Neuron (in vitro differentiated cells): ENCODE measurements at regions not wholly inside any gene's neighbourhood (a gene's known extent, or its start where the extent isn't known, plus 50 kb on each side); places are given as distances from the start of the nearest gene placed in this dataset.

ENCODE experiments used
- H2AFZ ChIP-seq: one replicate; pipeline ENCODE4 v1.6.1; 2013; ENCODE audit warnings: low read depth, mild to moderate bottlenecking, inconsistent platforms, low read length, moderate library complexity
- H3K27me3 ChIP-seq: one replicate; pipeline ENCODE4 v1.6.1; 2013; ENCODE audit warnings: low read length; ENCODE audit not compliant: insufficient read depth
- H3K36me3 ChIP-seq: one replicate; pipeline ENCODE4 v1.6.1; 2013; ENCODE audit warnings: low read length; ENCODE audit not compliant: insufficient read depth
- H3K4me1 ChIP-seq: one replicate; pipeline ENCODE4 v1.6.1; 2013; ENCODE audit warnings: low read length; ENCODE audit not compliant: insufficient read depth
- H3K4me3 ChIP-seq: 2 replicates; pipeline ENCODE4 v1.5.1; 2013; ENCODE audit warnings: mild to moderate bottlenecking, low read length, moderate library complexity
- H3K9me3 ChIP-seq: one replicate; pipeline ENCODE4 v1.6.1; 2013; ENCODE audit warnings: low read length

DNA sequence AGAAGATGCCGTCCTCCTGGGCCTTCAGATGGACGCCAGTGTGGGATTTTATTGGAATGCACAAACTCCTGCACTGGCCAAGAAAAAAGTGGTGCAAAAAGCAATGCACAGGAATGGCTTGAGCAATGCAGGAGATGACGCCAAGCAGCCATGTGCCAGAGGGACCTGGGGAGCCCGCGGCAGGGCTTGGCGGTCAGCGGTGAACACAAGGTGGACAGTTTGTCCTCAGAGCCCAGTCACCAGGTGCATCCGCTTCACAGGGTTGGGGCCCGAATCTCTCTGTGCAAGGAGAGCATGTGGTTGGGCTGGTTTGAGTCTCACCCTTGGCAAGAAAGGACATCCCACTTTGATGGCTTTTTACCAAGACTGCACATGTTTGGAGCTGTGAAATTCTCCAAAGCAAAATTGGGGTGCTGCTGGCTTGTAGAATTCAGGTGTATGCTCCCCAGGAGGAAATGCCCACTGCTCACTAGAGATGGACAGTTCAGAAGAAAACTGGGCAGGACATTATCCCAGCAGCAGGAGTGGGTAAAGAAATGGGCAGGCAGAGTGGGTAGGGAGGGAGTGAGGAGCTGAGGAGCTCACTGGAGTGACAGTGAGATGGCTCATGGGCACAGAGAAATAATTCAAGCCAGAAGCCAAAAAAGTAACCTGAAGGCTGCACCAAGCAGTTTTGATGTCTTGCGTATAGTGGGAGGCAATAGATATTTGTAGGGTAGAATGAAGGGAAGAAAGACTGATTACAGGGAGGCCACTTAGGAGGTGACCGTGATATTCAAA is 463.9 kb downstream of the MTRR start:
- Histone ChIP-seq H3K36me3 (no peaks in the 10 kb centered on the region), H2AFZ (no peak overlapping the region), H3K4me3 (no peak overlapping the region), H3K4me1 (no peaks in the 10 kb centered on the region), H3K27me3 (no peaks in the 10 kb centered on the region), H3K9me3 (no peaks in the 10 kb centered on the region)

DNA sequence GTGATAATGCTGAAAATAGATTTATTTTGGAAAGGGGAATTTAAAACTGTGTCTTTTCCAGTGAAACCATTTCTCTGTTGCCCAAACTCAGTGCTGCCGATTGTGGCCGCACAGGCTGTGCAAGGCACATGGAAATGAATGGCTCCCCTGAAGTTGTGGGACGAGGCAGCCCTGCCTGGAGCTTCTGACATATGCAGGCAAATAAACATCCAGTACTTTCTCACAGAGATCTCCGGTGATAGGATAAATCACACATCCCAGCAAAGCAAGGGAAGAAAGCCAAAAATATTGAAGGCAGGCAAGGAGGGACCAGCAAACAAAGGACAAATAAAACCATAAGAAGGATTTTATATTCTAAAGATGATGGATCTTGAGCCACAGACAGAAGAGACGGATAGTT is 464.5 kb downstream of the MTRR start:
- Histone ChIP-seq H3K27me3 (no peaks in the 10 kb centered on the region), H3K4me1 (no peaks in the 10 kb centered on the region), H3K9me3 (no peaks in the 10 kb centered on the region), H3K4me3 (no peak overlapping the region), H2AFZ (no peak overlapping the region), H3K36me3 (no peaks in the 10 kb centered on the region)

DNA sequence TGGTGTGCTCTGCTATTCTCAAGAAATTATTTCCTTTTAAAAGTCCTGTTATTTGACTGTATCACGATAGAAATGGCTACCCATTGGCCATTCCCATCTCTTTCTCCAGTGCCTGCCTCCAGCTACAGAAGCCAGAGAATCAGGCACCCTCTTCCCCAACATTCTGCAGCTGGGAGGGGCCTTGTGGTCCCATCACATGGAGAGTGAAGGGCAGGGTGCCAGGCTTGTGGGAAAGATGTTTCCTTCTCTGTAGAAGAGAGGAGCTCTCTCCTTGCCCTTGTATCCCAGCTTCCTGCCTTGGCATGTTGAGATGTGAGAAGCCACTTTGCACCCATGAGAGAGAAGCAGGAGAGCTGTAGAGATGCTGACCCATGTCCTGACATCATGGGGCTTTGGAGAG is 465.0 kb downstream of the MTRR start:
- no peaks in the 10 kb centered on the region for H3K9me3 ChIP-seq
- no peak overlapping the region for H3K4me3 ChIP-seq
- no peaks in the 10 kb centered on the region for H3K27me3 ChIP-seq
- H3K36me3 ChIP-seq, result no peaks in the 10 kb centered on the region
- H2AFZ ChIP-seq, result no peak overlapping the region
- H3K4me1 ChIP-seq, result no peaks in the 10 kb centered on the region

DNA sequence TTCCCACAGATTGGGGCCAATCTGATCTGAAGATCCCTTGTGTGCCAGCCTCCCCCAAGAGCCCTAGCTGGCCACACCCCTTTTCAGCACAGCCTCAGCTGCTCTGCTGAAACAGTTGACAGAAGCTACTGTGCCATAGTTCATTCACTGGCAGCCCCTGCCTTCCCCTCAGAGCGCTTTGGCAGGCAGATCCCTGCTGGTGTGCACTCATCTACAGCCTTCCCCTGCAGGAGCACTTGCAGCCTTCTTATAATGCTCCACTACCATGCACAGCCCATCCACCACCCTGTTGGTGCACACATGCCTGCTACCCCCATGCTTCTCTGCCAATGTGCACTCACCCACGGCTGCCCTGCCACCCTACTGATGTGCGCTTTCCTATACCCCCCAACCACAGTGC is 471.3 kb downstream of the MTRR start:
- Histone ChIP-seq H3K4me1 (no peaks in the 10 kb centered on the region), H3K36me3 (no peaks in the 10 kb centered on the region), H3K27me3 (no peaks in the 10 kb centered on the region), H3K9me3 (no peaks in the 10 kb centered on the region), H3K4me3 (no peak overlapping the region), H2AFZ (no peak overlapping the region)

DNA sequence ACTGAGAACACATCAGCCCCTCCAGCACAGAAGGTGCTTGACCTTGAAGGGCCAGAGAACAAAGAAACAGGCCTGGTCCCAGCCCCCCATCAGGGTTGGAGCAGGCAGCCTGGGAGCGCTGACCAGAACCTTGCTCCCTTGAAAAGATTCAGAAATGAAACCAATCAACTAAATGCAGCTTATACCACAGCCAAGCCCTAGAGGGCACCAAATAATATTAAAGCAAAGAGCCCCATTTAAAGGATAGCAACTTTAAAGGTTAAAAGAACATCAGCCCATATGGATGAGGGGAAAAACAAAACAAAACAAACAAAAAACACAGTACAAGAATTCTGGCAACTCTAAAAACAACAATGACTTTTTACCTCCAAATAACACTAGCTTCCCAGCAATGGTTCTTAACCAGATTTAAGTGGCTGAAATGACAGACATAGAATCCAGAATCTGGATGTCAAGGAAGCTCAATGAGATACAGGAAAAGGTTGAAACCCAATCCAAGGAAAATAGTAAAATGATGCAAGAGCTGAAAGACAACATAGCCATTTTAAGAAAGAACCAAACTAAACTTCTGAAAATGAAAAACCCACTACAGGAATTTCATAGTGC is 471.9 kb downstream of the MTRR start:
- no peaks in the 10 kb centered on the region for H3K27me3 ChIP-seq
- H3K9me3 ChIP-seq, result no peaks in the 10 kb centered on the region
- no peaks in the 10 kb centered on the region for H3K36me3 ChIP-seq
- H3K4me1 ChIP-seq, result no peaks in the 10 kb centered on the region
- no peak overlapping the region for H3K4me3 ChIP-seq
- H2AFZ ChIP-seq, result no peak overlapping the region

DNA sequence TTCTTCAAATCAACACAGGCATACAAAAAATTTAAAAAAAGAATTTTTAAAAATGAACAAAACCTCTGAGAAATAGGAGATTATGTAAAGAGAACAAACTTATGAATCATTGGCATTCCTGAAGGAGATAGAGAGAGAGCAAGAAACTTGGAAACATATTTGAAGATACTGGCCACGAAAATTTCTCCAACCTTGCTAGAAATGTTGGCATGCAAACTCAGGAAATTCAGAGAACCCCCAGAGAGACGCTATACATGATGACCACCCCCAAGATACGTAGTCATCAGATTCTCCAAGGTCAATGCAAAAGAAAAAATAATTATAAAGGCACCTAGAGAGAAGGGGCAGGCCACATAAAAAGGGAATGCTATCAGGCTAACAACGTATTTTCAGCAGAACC is 472.5 kb downstream of the MTRR start:
- Histone ChIP-seq H3K9me3 (no peaks in the 10 kb centered on the region), H3K27me3 (no peaks in the 10 kb centered on the region), H3K36me3 (no peaks in the 10 kb centered on the region), H3K4me1 (no peaks in the 10 kb centered on the region), H3K4me3 (no peak overlapping the region), H2AFZ (no peak overlapping the region)

DNA sequence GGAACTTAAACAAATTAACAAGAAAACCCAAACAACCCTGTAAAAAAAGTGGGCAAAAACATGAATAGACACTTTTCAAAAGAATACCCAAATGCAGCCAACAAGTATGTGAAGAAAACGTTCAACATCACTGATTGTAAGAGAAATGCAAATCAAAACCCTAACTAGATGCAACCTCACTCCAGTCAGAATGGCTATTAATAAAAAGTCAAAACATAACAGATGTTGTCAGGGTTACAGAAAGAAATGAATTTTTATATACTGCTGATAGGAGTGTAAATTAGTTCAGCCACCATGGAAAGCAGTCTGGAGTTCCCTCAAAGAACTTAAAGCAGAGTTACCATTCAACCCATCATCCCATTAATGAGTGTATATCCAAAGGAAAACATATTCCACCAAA is 479.0 kb downstream of the MTRR start:
- no peak overlapping the region for H2AFZ ChIP-seq

DNA sequence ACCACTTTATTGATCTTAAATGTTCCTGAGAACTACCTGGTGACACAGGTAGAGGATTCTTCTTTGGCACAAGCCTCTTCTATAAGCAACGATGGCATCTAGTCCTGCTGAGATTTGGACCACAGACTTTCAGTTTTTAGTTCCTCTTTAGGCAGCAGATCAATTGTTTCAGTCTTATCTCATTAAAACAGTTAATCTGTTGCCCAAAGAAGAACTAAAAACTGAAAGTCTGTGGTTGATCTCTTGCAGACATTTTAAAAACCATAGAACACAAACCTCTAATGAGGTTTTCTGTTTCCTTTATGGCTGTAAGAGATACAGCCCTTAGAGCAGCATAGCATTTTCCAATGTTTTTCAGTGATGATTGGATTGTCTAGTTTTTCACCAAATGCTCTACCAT is 480.9 kb downstream of the MTRR start:
- Histone ChIP-seq H2AFZ (no peak overlapping the region), H3K4me3 (no peak overlapping the region), H3K9me3 (no peaks in the 10 kb centered on the region), H3K4me1 (no peaks in the 10 kb centered on the region), H3K36me3 (no peaks in the 10 kb centered on the region), H3K27me3 (no peaks in the 10 kb centered on the region)

More for the DNA sequence above, 479.0 kb downstream of the MTRR start:
- Histone ChIP-seq H3K9me3 (no peaks in the 10 kb centered on the region), H3K4me3 (no peak overlapping the region), H3K27me3 (no peaks in the 10 kb centered on the region), H3K4me1 (no peaks in the 10 kb centered on the region), H3K36me3 (no peaks in the 10 kb centered on the region)

DNA sequence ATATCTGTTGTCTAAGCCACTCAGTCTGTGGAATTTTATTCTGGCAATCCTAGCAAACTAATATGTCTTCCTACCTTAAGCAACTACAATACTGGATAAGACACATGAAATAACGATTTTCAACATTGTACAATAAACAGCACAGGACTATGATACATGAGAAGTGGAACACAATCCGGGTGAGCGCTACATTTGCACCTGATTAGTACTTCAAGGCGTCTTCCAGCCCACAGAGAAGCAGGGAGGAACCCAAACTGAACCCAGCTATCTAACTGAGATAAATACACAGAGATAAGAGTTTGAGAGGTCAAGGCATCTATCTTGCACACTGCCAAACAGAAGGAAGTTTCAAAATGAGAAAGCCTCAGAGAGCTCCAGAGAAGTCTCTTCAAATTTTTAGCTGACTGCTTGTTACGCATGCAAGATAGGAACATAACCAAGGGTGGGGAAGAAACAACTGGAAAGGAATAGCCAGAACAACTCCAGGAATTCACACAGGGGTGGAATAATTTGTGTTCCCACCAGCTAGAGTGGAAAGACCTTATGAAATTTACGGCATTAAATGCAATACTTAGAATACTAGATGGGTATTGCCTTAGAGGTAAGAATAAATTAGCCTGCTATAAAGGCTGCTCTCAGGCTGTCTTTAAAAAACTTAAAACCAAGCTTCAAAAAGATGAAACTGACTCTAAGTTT is 481.8 kb downstream of the MTRR start:
- Histone ChIP-seq H2AFZ (no peak overlapping the region), H3K4me3 (no peak overlapping the region), H3K27me3 (no peaks in the 10 kb centered on the region), H3K36me3 (no peaks in the 10 kb centered on the region), H3K9me3 (no peaks in the 10 kb centered on the region), H3K4me1 (no peaks in the 10 kb centered on the region)

DNA sequence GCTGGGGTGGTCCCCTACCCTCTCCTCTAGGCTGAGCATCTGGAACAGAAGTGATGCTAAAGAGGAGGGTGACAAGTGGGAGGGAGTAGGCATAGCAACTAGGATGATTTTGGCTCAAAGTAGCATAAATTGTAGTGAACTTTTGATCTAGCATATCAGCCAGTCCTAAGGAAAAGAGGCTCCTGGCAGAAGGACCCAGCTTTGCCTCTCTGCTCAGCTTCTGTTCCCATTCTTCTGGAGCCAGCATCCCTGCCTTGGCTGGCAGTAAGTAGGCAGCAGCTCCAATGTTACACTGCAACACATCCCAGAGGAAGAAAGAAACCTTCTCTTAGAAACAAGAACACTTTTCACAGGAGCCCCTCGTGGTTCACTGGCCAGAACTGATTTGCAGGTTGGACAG is 487.0 kb downstream of the MTRR start:
- no peaks in the 10 kb centered on the region for H3K27me3 ChIP-seq
- H3K9me3 ChIP-seq, result no peaks in the 10 kb centered on the region
- no peak overlapping the region for H3K4me3 ChIP-seq
- no peaks in the 10 kb centered on the region for H3K36me3 ChIP-seq
- H3K4me1 ChIP-seq, result no peaks in the 10 kb centered on the region
- H2AFZ ChIP-seq, result no peak overlapping the region

DNA sequence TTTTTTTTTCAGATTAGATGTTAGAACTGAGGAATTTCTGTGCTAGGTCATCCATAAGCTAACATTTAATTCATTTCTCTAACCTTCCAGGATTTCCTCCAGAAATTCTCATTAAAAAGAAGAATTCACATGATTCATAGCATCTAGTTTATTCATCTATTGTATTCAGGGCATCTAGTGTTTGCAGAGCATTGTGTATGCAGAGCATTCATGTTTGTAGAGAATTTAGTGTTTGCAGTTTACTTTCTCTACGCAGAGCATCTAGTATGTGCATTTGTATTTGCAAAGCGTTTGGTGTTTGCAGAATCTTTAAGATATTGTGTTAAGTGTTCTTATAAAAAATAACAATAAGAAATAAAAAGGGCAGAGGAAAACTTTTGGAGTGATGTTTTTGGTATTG is 491.1 kb downstream of the MTRR start:
- Histone ChIP-seq H2AFZ (no peak overlapping the region), H3K4me3 (no peak overlapping the region), H3K36me3 (no peaks in the 10 kb centered on the region), H3K27me3 (no peaks in the 10 kb centered on the region), H3K9me3 (no peaks in the 10 kb centered on the region), H3K4me1 (no peaks in the 10 kb centered on the region)

DNA sequence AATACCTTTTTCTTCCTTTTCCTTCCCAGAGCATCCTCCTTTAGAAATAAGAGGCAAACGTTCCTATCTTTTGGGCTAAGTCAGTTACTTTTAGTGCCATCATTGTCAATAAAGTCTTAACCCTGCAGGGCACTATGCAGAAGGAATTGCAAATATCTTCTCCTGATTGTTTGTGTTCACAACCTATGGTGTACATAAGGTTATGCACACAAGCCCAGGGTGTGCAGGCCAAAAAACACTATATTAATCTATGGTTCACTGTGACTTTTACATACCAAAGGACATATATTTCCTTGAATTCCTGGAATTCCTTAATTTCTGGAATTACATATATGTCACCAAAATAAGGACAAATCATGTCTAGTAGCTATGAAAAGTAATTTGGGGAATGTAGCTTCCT is 493.5 kb downstream of the MTRR start:
- no peaks in the 10 kb centered on the region for H3K4me1 ChIP-seq
- H3K9me3 ChIP-seq, result no peaks in the 10 kb centered on the region
- no peaks in the 10 kb centered on the region for H3K27me3 ChIP-seq
- H2AFZ ChIP-seq, result no peak overlapping the region
- no peaks in the 10 kb centered on the region for H3K36me3 ChIP-seq
- no peak overlapping the region for H3K4me3 ChIP-seq

DNA sequence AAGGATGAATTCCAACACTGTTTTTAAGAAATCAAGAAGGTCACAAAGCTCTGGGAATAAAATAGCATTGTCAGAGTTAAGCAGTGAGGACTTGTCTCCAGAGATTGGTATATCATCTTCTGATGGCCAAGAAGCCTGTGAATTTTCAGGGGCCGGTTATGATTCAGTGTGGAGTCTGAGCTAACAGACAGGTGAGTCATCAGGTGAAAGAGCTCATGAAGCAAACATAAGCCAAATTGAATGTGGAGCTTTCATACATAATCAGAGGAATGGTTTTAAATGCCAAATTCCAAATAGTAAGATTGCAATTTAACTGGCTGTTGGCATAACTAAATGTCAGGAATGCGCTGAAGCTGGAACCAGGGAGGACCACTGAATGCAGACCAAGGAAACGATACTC is 494.2 kb downstream of the MTRR start:
- no peaks in the 10 kb centered on the region for H3K36me3 ChIP-seq
- H3K4me3 ChIP-seq, result no peak overlapping the region
- H3K4me1 ChIP-seq, result no peaks in the 10 kb centered on the region
- no peaks in the 10 kb centered on the region for H3K9me3 ChIP-seq
- H2AFZ ChIP-seq, result no peak overlapping the region
- H3K27me3 ChIP-seq, result no peaks in the 10 kb centered on the region
